CD14-positive monocyte (primary cell): ENCODE measurements at regions not wholly inside any gene's neighbourhood (a gene's known extent, or its start where the extent isn't known, plus 50 kb on each side); places are given as distances from the start of the nearest gene placed in this dataset.

Experiments
- DNase-seq, 3 donors: peaks; one replicate each; pipeline ENCODE4 v3.0.0-alpha.2; 2011 to 2022
- H2AFZ ChIP-seq: 2 replicates; pipeline ENCODE4 v1.6.0; 2012; ENCODE audit warnings: mild to moderate bottlenecking, low read depth, low read length, inconsistent platforms; ENCODE audit not compliant: insufficient read depth, poor library complexity, severe bottlenecking
- H3K27ac ChIP-seq, 2 donors: 1 replicate in 1 of 2; 2 replicates in 1 of 2; pipeline ENCODE4 v1.5.1; 2012 to 2013; ENCODE audit warnings: low read length in 2 of 2, control low read depth in 1 of 2, inconsistent platforms in 1 of 2, low read depth in 1 of 2, mild to moderate bottlenecking in 1 of 2
- H3K27me3 ChIP-seq, 2 donors: one replicate each; pipeline versions ENCODE4 v1.6.0 to v1.6.1; 2011 to 2013; ENCODE audit warnings: low read length in 2 of 2; ENCODE audit not compliant: control insufficient read depth in 2 of 2, insufficient read depth in 2 of 2
- H3K36me3 ChIP-seq, 2 donors: replicated peaks in 1 of 2; 1 replicate in 1 of 2; 2 replicates in 1 of 2; pipeline versions ENCODE4 v1.5.1 to v1.6.1; 2012 to 2013; ENCODE audit warnings: low read length in 2 of 2, control low read depth in 1 of 2, inconsistent platforms in 1 of 2, mild to moderate bottlenecking in 1 of 2; ENCODE audit not compliant: insufficient read depth in 2 of 2, control insufficient read depth in 1 of 2
- H3K4me1 ChIP-seq, 2 donors: 1 replicate in 1 of 2; 2 replicates in 1 of 2; pipeline versions ENCODE4 v1.5.1 to v1.6.1; 2012 to 2013; ENCODE audit warnings: low read length in 2 of 2, control low read depth in 1 of 2, inconsistent platforms in 1 of 2, mild to moderate bottlenecking in 1 of 2, moderate library complexity in 1 of 2; ENCODE audit not compliant: insufficient read depth in 2 of 2, control insufficient read depth in 1 of 2
- H3K4me2 ChIP-seq: replicated peaks from 2 replicates; pipeline ENCODE3; 2012; ENCODE audit warnings: low read length, moderate library complexity, mild to moderate bottlenecking; ENCODE audit not compliant: poor library complexity, severe bottlenecking; ENCODE audit errors: extremely low read depth
- H3K4me3 ChIP-seq, 3 experiments: fragments of 200-600 bp in 1 of 3; sonication (generic) in 1 of 3; replicated peaks in 1 of 3; 1 replicate in 2 of 3; 2 replicates in 1 of 3; pipeline ENCODE4 v1.5.1; 2011 to 2013; ENCODE audit warnings: low read length in 3 of 3, mild to moderate bottlenecking in 3 of 3, control low read depth in 2 of 3, low read depth in 2 of 3, inconsistent platforms in 1 of 3, moderate library complexity in 1 of 3
- H3K79me2 ChIP-seq: 2 replicates; pipeline ENCODE4 v1.6.0; 2012; ENCODE audit warnings: mild to moderate bottlenecking, control low read depth, inconsistent platforms, low read length, moderate library complexity; ENCODE audit not compliant: insufficient read depth
- H3K9ac ChIP-seq: 2 replicates; pipeline ENCODE4 v1.6.0; 2017; ENCODE audit warnings: low read length, mild to moderate bottlenecking; ENCODE audit not compliant: insufficient read depth, poor library complexity, severe bottlenecking
- H3K9me3 ChIP-seq, 2 donors: replicated peaks in 1 of 2; 1 replicate in 1 of 2; 2 replicates in 1 of 2; pipeline versions ENCODE4 v1.5.1 to v1.6.1; 2012 to 2013; ENCODE audit warnings: low read length in 2 of 2, control low read depth in 1 of 2; ENCODE audit not compliant: control insufficient read depth in 1 of 2, insufficient read depth in 1 of 2
- H4K20me1 ChIP-seq: 2 replicates; pipeline ENCODE4 v1.6.0; 2012; ENCODE audit warnings: mild to moderate bottlenecking, low read length, control low read depth, moderate library complexity; ENCODE audit not compliant: insufficient read depth
- H3K27ac Mint-ChIP-seq, 7 donors: one replicate each; pipeline ENCODE4 v1.8.0; 2020; ENCODE audit warnings: mild to moderate bottlenecking in 7 of 7, mixed read lengths in 7 of 7, moderate library complexity in 6 of 7, inconsistent platforms in 2 of 7
- H3K27me3 Mint-ChIP-seq, 3 donors: one replicate each; pipeline ENCODE4 v1.8.0; 2021 to 2022; ENCODE audit warnings: low read depth in 3 of 3, mild to moderate bottlenecking in 3 of 3, mixed read lengths in 3 of 3, moderate library complexity in 3 of 3, inconsistent platforms in 1 of 3
- H3K36me3 Mint-ChIP-seq, 2 donors: one replicate each; pipeline ENCODE4 v1.8.0; 2020; ENCODE audit warnings: mixed read lengths in 2 of 2, inconsistent platforms in 1 of 2, mild to moderate bottlenecking in 1 of 2
- H3K4me1 Mint-ChIP-seq: one replicate; pipeline ENCODE4 v1.8.0; 2020; ENCODE audit warnings: mild to moderate bottlenecking, mixed read lengths
- H3K4me3 Mint-ChIP-seq, 2 donors: one replicate each; pipeline ENCODE4 v1.8.0; 2020; ENCODE audit warnings: mild to moderate bottlenecking in 2 of 2, mixed read lengths in 2 of 2, moderate library complexity in 1 of 2
- H3K9me3 Mint-ChIP-seq, 7 donors: one replicate each; pipeline ENCODE4 v1.8.0; 2020 to 2022; ENCODE audit warnings: mixed read lengths in 7 of 7, mild to moderate bottlenecking in 6 of 7, moderate library complexity in 6 of 7, inconsistent platforms in 2 of 7
- CTCF ChIP-seq: fragments of 200-600 bp; IDR thresholded peaks from one replicate; pipeline ENCODE4 v1.8.0; 2022; ENCODE audit warnings: antibody characterized with exemption, mild to moderate bottlenecking
- WGBS: methylation state at CpG from one replicate; pipeline ENCODE4 v1.1.5; 2013; ENCODE audit warnings: missing lambda C conversion rate; ENCODE audit not compliant: insufficient coverage; 5-methylcytosine and 5-hydroxymethylcytosine counted together
- intact Hi-C, 2 donors: fragments of 100-400 bp; cut with micrococcal nuclease; formaldehyde crosslinking; loops; one replicate each; pipeline versions ENCODE4 v1.15.0 to v1.15.1; 2023

GRCh38 chr15:98331676-98332075 is 316.7 kb upstream of the IGF1R start:
- H3K27ac ChIP-seq: no peak overlapping the region
- H3K4me2 ChIP-seq: no peak overlapping the region
- H3K27me3 ChIP-seq: no peaks in the 10 kb centered on the region
- DNase-seq: no peak
- H2AFZ ChIP-seq: no peak overlapping the region
- no peaks in the 10 kb centered on the region for H3K9me3 ChIP-seq
- no peak overlapping the region for H3K9ac ChIP-seq
- Mint-ChIP-seq H3K27ac (no peak overlapping the region), H3K4me1 (no peaks in the 10 kb centered on the region), H3K36me3 (no peaks in the 10 kb centered on the region), H3K27me3 (peaks cover 1 to 5% (median 2%) of the 10 kb centered on the region in 3 donors), H3K4me3 (no peak overlapping the region), H3K9me3 (peaks cover 4 to 10% (median 6%) of the 10 kb centered on the region in 7 donors)
- WGBS: no CpG with 5 or more reads among the region's 4 CpGs
- H3K36me3 ChIP-seq: no peaks in the 10 kb centered on the region
- H3K4me1 ChIP-seq: no peaks in the 10 kb centered on the region
- H3K79me2 ChIP-seq: no peaks in the 10 kb centered on the region
- no peak overlapping the region for H3K4me3 ChIP-seq
- H4K20me1 ChIP-seq: no peaks in the 10 kb centered on the region
- intact Hi-C loops: no loop called here
- no peak for TF ChIP-seq CTCF

GRCh38 chr15:98333251-98333650 is 315.1 kb upstream of the IGF1R start:
- no peaks in the 10 kb centered on the region for H3K36me3 ChIP-seq
- Mint-ChIP-seq H3K4me1 (no peaks in the 10 kb centered on the region), H3K9me3 (peaks cover 2 to 13% (median 6%) of the 10 kb centered on the region in 7 donors), H3K27me3 (peaks cover 1 to 5% (median 3%) of the 10 kb centered on the region in 3 donors), H3K36me3 (no peaks in the 10 kb centered on the region), H3K4me3 (no peak overlapping the region), H3K27ac (no peak overlapping the region)
- no peak overlapping the region for H2AFZ ChIP-seq
- 94% methylated on average over 6 of the region's 7 CpGs for WGBS
- intact Hi-C loops: no loop called here
- no peak overlapping the region for H3K4me2 ChIP-seq
- no peak overlapping the region for H3K4me3 ChIP-seq
- H3K79me2 ChIP-seq: no peaks in the 10 kb centered on the region
- no peak overlapping the region for H3K27ac ChIP-seq
- no peak overlapping the region for H3K9ac ChIP-seq
- H3K9me3 ChIP-seq: no peaks in the 10 kb centered on the region
- H4K20me1 ChIP-seq: no peaks in the 10 kb centered on the region
- no peaks in the 10 kb centered on the region for H3K4me1 ChIP-seq
- no peak for TF ChIP-seq CTCF
- H3K27me3 ChIP-seq: no peaks in the 10 kb centered on the region
- no peak for DNase-seq
